K562 (cell line): ENCODE measurements at regions not wholly inside any gene's neighbourhood (a gene's known extent, or its start where the extent isn't known, plus 50 kb on each side); places are given as distances from the start of the nearest gene placed in this dataset.

Source experiments
- ATAC-seq: fragments of 200-7000 bp; cut with Tn5 transposase; 3 replicates; pipeline ENCODE4 v1.9.1; 2020; ENCODE audit warnings: moderate library complexity
- BruUV-seq: library from RNA; stranded (reverse); fragments of 400-500 nt; replicated peaks from 2 replicates; lab custom pipeline; 2021; lab: Mats Ljungman, UMichigan
- CTCF ChIA-PET: fragments of 300-600 bp; formaldehyde crosslinking; extraction: SDS; loops from one replicate; lab custom pipeline; 2021; ENCODE audit warnings: low intra/inter-chr PET ratio; lab: Yijun Ruan, JAX
- POLR2A ChIA-PET: fragments of 300-600, 350-650 bp; sonication (Branson Sonifier 250); formaldehyde crosslinking; extraction: SDS; loops from one replicate; lab custom pipeline; 2021; ENCODE audit warnings: antibody characterized with exemption, inconsistent platforms; lab: Yijun Ruan, JAX
- DNase-seq, 4 experiments: peaks; one replicate each; pipeline versions ENCODE4 v3.0.0 to v3.0.0-alpha.2; 2011 to 2018; ENCODE audit warnings: low spot score in 3 of 4, mixed read lengths in 3 of 4; ENCODE audit errors: extremely low read depth in 1 of 4
- FAIRE-seq: peaks from 2 replicates; lab custom pipeline; 2011; peaks lifted over from hg19 to GRCh38; lab: Jason Lieb, UNC
- H2AFZ ChIP-seq: 2 replicates; pipeline ENCODE4 v1.6.0; 2011; ENCODE audit warnings: low read depth, low read length, control low read depth, inconsistent platforms
- H3K27ac ChIP-seq: fragments of 200-600 bp; 3 replicates; pipeline ENCODE4 v1.8.0; 2011; ENCODE audit warnings: low read depth, mild to moderate bottlenecking, control low read depth, inconsistent platforms, low read length, moderate library complexity, mixed read lengths; ENCODE audit errors: extremely low read depth
- H3K27me3 ChIP-seq, 2 experiments: fragments of 300-600 bp in 1 of 2; 2 replicates in 1 of 2; 3 replicates in 1 of 2; pipeline versions ENCODE4 v1.6.0 to v1.8.0; 2011; ENCODE audit warnings: inconsistent platforms in 2 of 2, low read length in 2 of 2, mild to moderate bottlenecking in 1 of 2, mixed read lengths in 1 of 2, moderate library complexity in 1 of 2; ENCODE audit not compliant: control insufficient read depth in 2 of 2, insufficient read depth in 2 of 2
- H3K36me3 ChIP-seq: fragments of 300-600 bp; 3 replicates; pipeline ENCODE4 v1.8.0; 2011; ENCODE audit warnings: mild to moderate bottlenecking, low read length, inconsistent platforms; ENCODE audit not compliant: control insufficient read depth, insufficient read depth
- H3K4me1 ChIP-seq, 2 experiments: fragments of 200-600 bp in 1 of 2; replicated peaks in 1 of 2; 2 replicates in 1 of 2; 3 replicates in 1 of 2; pipeline versions ENCODE4 v1.5.1 to v1.8.0; 2011; ENCODE audit warnings: inconsistent platforms in 2 of 2, low read length in 2 of 2, mild to moderate bottlenecking in 1 of 2, mixed read lengths in 1 of 2, moderate library complexity in 1 of 2; ENCODE audit not compliant: control insufficient read depth in 2 of 2, insufficient read depth in 2 of 2
- H3K4me2 ChIP-seq: 2 replicates; pipeline ENCODE4 v1.6.1; 2011; ENCODE audit warnings: low read length, control low read depth, inconsistent platforms, mixed read lengths; ENCODE audit not compliant: insufficient read depth
- H3K4me3 ChIP-seq: fragments of 200-600 bp; sonication (generic), shearing (Covaris generic); 2 replicates; pipeline ENCODE4 v1.5.1; 2016; ENCODE audit warnings: control low read depth, inconsistent platforms
- H3K79me2 ChIP-seq: fragments of 200-600 bp; 3 replicates; pipeline ENCODE4 v1.8.0; 2011; ENCODE audit warnings: low read length, inconsistent platforms; ENCODE audit not compliant: control insufficient read depth, insufficient read depth
- H3K9ac ChIP-seq, 2 experiments: 2 replicates each; pipeline versions ENCODE4 v1.6.0 to v1.6.1; 2011; ENCODE audit warnings: low read depth in 2 of 2, low read length in 2 of 2, control low read depth in 1 of 2, inconsistent platforms in 1 of 2, mild to moderate bottlenecking in 1 of 2, mixed read lengths in 1 of 2; ENCODE audit not compliant: insufficient read depth in 1 of 2
- H3K9me1 ChIP-seq: one replicate; pipeline ENCODE4 v1.6.0; 2011; ENCODE audit warnings: inconsistent platforms, mild to moderate bottlenecking, low read length, moderate library complexity; ENCODE audit not compliant: control insufficient read depth, insufficient read depth
- H3K9me3 ChIP-seq: replicated peaks from 2 replicates; pipeline ENCODE4 v1.5.1; 2011; ENCODE audit warnings: low read depth, low read length, inconsistent platforms; ENCODE audit not compliant: control insufficient read depth, insufficient read depth
- H4K20me1 ChIP-seq: replicated peaks from 2 replicates; pipeline ENCODE4 v1.6.1; 2011; ENCODE audit warnings: low read length, inconsistent platforms, mixed read lengths; ENCODE audit not compliant: control insufficient read depth, insufficient read depth
- BCLAF1 ChIP-seq, 2 experiments: fragments of 450-650 bp in 1 of 2; IDR thresholded peaks; 2 replicates each; pipeline ENCODE4 v1.6.1; 2011 to 2017; ENCODE audit warnings: low read depth in 2 of 2, antibody characterized with exemption in 1 of 2, borderline replicate concordance in 1 of 2, low read length in 1 of 2, mild to moderate bottlenecking in 1 of 2, mixed read lengths in 1 of 2; ENCODE audit not compliant: control insufficient read depth in 1 of 2
- CBFA2T3 ChIP-seq: fragments of 450-650 bp; IDR thresholded peaks from 2 replicates; pipeline ENCODE4 v1.6.1; 2017
- CHD2 ChIP-seq: IDR thresholded peaks from 2 replicates; pipeline ENCODE4 v1.6.1; 2011; ENCODE audit warnings: low read depth, low read length
- CSDE1 ChIP-seq, 2 experiments: fragments of 450-650 bp; IDR thresholded peaks; 2 replicates each; pipeline ENCODE4 v1.6.1; 2016; ENCODE audit warnings: mild to moderate bottlenecking in 1 of 2
- ETV5 ChIP-seq: sonication (generic); formaldehyde crosslinking; IDR thresholded peaks from 2 replicates; pipeline ENCODE4 v1.4.0; 2020; ENCODE audit warnings: low read depth, mild to moderate bottlenecking, missing genetic modification reagents
- KAT2B ChIP-seq: IDR thresholded peaks from one replicate; pipeline ENCODE4 v1.6.1; 2012; ENCODE audit warnings: low read depth, mild to moderate bottlenecking, control low read depth, inconsistent platforms, low read length, moderate library complexity
- MCM2 ChIP-seq: fragments of 450-650 bp; IDR thresholded peaks from 2 replicates; pipeline ENCODE4 v1.6.1; 2017; ENCODE audit warnings: low read depth, mild to moderate bottlenecking
- NBN ChIP-seq: fragments of 450-650 bp; IDR thresholded peaks from 2 replicates; pipeline ENCODE4 v1.6.1; 2016; ENCODE audit warnings: low read depth, mild to moderate bottlenecking
- NCOA2 ChIP-seq, 2 experiments: fragments of 450-650 bp; IDR thresholded peaks; 2 replicates each; pipeline ENCODE4 v1.6.1; 2018; ENCODE audit warnings: mild to moderate bottlenecking in 2 of 2, moderate library complexity in 1 of 2; ENCODE audit not compliant: partially characterized antibody in 2 of 2
- NR1H2 ChIP-seq: sonication (generic); formaldehyde crosslinking; IDR thresholded peaks from 2 replicates; pipeline ENCODE4 v1.4.0; 2020; ENCODE audit warnings: mild to moderate bottlenecking, missing genetic modification reagents
- STAG1 ChIP-seq: sonication (generic); formaldehyde crosslinking; IDR thresholded peaks from 2 replicates; pipeline ENCODE4 v1.5.0; 2020; ENCODE audit warnings: missing genetic modification reagents, borderline replicate concordance
- ZZZ3 ChIP-seq: fragments of 450-650 bp; IDR thresholded peaks from 2 replicates; pipeline ENCODE4 v1.6.1; 2016; ENCODE audit warnings: antibody characterized with exemption, mild to moderate bottlenecking, moderate library complexity
- WGBS: fragments of 100-300 bp; shearing (Covaris generic); methylation state at CpG from one replicate; pipeline ENCODE4 v1.1.6; 2016; ENCODE audit warnings: low coverage, mixed read lengths; ENCODE audit not compliant: insufficient coverage; ENCODE audit errors: missing lambda C conversion rate; 5-methylcytosine and 5-hydroxymethylcytosine counted together
- in situ Hi-C: fragments of 300-500 bp; cut with MboI; formaldehyde crosslinking; loops from 4 replicates; pipeline ENCODE4 v1.15.0; 2018; ENCODE audit warnings: inconsistent platforms, mixed read lengths
- intact Hi-C: fragments of 100-400 bp; cut with micrococcal nuclease; formaldehyde crosslinking; loops from 2 replicates; pipeline ENCODE4 v1.14.2; 2022
- TF ChIP-seq, protein P1 (sequence below), 2 experiments: fragments of 150-350 bp in 1 of 2; IDR thresholded peaks; 2 replicates each; pipeline ENCODE4 v1.6.1; 2012 to 2016; ENCODE audit warnings: low read depth in 2 of 2, low read length in 2 of 2, mild to moderate bottlenecking in 1 of 2, moderate library complexity in 1 of 2

DNA sequence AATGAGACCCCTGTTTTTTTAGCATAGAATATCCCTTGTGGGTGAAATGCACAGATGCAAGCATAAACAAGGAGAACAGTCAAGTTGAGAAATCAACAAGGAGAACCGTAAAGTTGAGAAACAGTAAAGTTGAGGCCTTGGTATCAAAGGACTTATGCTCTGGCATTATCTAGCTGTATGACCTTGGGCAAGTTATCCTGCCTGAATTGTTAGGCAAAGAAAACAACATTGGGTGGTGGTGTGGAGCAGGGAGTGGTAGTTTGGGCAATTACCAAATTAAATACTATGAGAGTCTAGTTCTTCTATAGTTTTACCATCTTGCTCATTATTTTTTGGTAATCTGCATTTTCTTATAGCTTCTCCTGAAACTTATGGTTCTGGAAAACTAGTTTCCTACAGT lies 573.4 kb upstream of the ARPP21 start:
- no peak overlapping the region for H2AFZ ChIP-seq
- ATAC-seq (no peak), DNase-seq (no peak), FAIRE-seq (no peak)
- 0% methylated on average over 1 of the region's 1 CpG for WGBS
- H3K79me2 ChIP-seq: no peaks in the 10 kb centered on the region
- H3K36me3 ChIP-seq: no peaks in the 10 kb centered on the region
- ChIA-PET POLR2A (no interaction called here), CTCF (no interaction called here)
- H4K20me1 ChIP-seq: no peaks in the 10 kb centered on the region
- H3K27ac ChIP-seq: no peak overlapping the region
- H3K4me3 ChIP-seq: no peak overlapping the region
- BruUV-seq: no TSS peak
- intact Hi-C loops (no loop called here), in situ Hi-C loops (no loop called here)
- H3K4me2 ChIP-seq: no peak overlapping the region
- H3K27me3 ChIP-seq: no peaks in the 10 kb centered on the region
- no peaks in the 10 kb centered on the region for H3K9me3 ChIP-seq
- no peaks in the 10 kb centered on the region for H3K9me1 ChIP-seq
- H3K9ac ChIP-seq: no peak overlapping the region
- H3K4me1 ChIP-seq: no peaks in the 10 kb centered on the region
- no peak for TF ChIP-seq BCLAF1 (IDR thresholded peaks at IDR 0.05; ENCODE audit: borderline replicate concordance in 1 of 2, control insufficient read depth in 1 of 2, low read depth in 2 of 2, low read length in 1 of 2)
- TF ChIP-seq KAT2B: no peak
- no peak for TF ChIP-seq MCM2
- TF ChIP-seq CBFA2T3: no peak
- no peak for TF ChIP-seq NCOA2 (IDR thresholded peaks at IDR 0.05; ENCODE audit: partially characterized antibody in 2 of 2)
- TF ChIP-seq NR1H2 (CRISPR knock-in tag): no peak
- TF ChIP-seq ETV5: no peak
- no peak for TF ChIP-seq NBN
- TF ChIP-seq, protein P1, sequence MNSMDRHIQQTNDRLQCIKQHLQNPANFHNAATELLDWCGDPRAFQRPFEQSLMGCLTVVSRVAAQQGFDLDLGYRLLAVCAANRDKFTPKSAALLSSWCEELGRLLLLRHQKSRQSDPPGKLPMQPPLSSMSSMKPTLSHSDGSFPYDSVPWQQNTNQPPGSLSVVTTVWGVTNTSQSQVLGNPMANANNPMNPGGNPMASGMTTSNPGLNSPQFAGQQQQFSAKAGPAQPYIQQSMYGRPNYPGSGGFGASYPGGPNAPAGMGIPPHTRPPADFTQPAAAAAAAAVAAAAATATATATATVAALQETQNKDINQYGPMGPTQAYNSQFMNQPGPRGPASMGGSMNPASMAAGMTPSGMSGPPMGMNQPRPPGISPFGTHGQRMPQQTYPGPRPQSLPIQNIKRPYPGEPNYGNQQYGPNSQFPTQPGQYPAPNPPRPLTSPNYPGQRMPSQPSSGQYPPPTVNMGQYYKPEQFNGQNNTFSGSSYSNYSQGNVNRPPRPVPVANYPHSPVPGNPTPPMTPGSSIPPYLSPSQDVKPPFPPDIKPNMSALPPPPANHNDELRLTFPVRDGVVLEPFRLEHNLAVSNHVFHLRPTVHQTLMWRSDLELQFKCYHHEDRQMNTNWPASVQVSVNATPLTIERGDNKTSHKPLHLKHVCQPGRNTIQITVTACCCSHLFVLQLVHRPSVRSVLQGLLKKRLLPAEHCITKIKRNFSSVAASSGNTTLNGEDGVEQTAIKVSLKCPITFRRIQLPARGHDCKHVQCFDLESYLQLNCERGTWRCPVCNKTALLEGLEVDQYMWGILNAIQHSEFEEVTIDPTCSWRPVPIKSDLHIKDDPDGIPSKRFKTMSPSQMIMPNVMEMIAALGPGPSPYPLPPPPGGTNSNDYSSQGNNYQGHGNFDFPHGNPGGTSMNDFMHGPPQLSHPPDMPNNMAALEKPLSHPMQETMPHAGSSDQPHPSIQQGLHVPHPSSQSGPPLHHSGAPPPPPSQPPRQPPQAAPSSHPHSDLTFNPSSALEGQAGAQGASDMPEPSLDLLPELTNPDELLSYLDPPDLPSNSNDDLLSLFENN (IDR thresholded peaks at IDR 0.05; ENCODE audit: low read depth in 2 of 2, low read length in 2 of 2): no peak
- TF ChIP-seq ZZZ3: no peak
- TF ChIP-seq CHD2: no peak
- no peak for TF ChIP-seq STAG1 (CRISPR knock-in tag)
- TF ChIP-seq CSDE1 (IDR thresholded peaks at IDR 0.05): no peak
